NCI-H748 (cell line): ENCODE measurements at regions not wholly inside any gene's neighbourhood (a gene's known extent, or its start where the extent isn't known, plus 50 kb on each side); places are given as distances from the start of the nearest gene placed in this dataset.

Experiments used
- DNase-seq: peaks from one replicate; lab custom pipeline; 2025; ENCODE audit not compliant: unreplicated experiment; lab: John Stamatoyannopoulos, UW

- DNase-seq = no peak
Observed at GRCh38 chr22:34878171-34878570, 187.8 kb upstream of the ISX start.

GRCh38 chr22:34879001-34879400, 187.0 kb upstream of the ISX start:
- no peak for DNase-seq

GRCh38 chr22:34880662-34881061, 185.3 kb upstream of the ISX start:
- DNase-seq = no peak

- no peak for DNase-seq
Observed at GRCh38 chr22:34881453-34881852, 184.5 kb upstream of the ISX start.

- no peak for DNase-seq
Observed at GRCh38 chr22:34885852-34886251, 180.1 kb upstream of the ISX start.

- DNase-seq = no peak
Observed at GRCh38 chr22:34886391-34886790, 179.6 kb upstream of the ISX start.

GRCh38 chr22:34886812-34887211, 179.1 kb upstream of the ISX start:
- DNase-seq = no peak

GRCh38 chr22:34897126-34897525, 168.8 kb upstream of the ISX start:
- no peak for DNase-seq

GRCh38 chr22:34902335-34902734, 163.6 kb upstream of the ISX start:
- DNase-seq = no peak

GRCh38 chr22:34903416-34903815, 162.5 kb upstream of the ISX start:
- DNase-seq = no peak

GRCh38 chr22:34904486-34904885, 161.5 kb upstream of the ISX start:
- no peak for DNase-seq

- no peak for DNase-seq
Observed at GRCh38 chr22:34913826-34914225, 152.1 kb upstream of the ISX start.

GRCh38 chr22:34914846-34915245, 151.1 kb upstream of the ISX start:
- DNase-seq = no peak

GRCh38 chr22:34917239-34917638, 148.7 kb upstream of the ISX start:
- DNase-seq = no peak

GRCh38 chr22:34931026-34931425, 134.9 kb upstream of the ISX start:
- no peak for DNase-seq

GRCh38 chr22:34934261-34934660, 131.7 kb upstream of the ISX start:
- no peak for DNase-seq

GRCh38 chr22:34943830-34944229, 122.1 kb upstream of the ISX start:
- DNase-seq = no peak

GRCh38 chr22:34946339-34946985, 119.5 kb upstream of the ISX start:
- DNase-seq = no peak

- no peak for DNase-seq
Observed at GRCh38 chr22:34950489-34950888, 115.5 kb upstream of the ISX start.

- DNase-seq = no peak
Observed at GRCh38 chr22:34951212-34951611, 114.7 kb upstream of the ISX start.

- no peak for DNase-seq
Observed at GRCh38 chr22:34960005-34960404, 106.0 kb upstream of the ISX start.

- DNase-seq = no peak
Observed at GRCh38 chr22:34966980-34967565, 98.9 kb upstream of the ISX start.
